UCSD-AML1 (cell line): ENCODE measurements at regions not wholly inside any gene's neighbourhood (a gene's known extent, or its start where the extent isn't known, plus 50 kb on each side); places are given as distances from the start of the nearest gene placed in this dataset.
"Not testable (repeated sequence)": the region's sequence is repeated elsewhere in the genome, so short reads cannot be mapped to it uniquely, and the experiment has no call there.

Experiments
- DNase-seq: peaks from one replicate; lab custom pipeline; 2025; ENCODE audit not compliant: unreplicated experiment; lab: John Stamatoyannopoulos, UW

DNA sequence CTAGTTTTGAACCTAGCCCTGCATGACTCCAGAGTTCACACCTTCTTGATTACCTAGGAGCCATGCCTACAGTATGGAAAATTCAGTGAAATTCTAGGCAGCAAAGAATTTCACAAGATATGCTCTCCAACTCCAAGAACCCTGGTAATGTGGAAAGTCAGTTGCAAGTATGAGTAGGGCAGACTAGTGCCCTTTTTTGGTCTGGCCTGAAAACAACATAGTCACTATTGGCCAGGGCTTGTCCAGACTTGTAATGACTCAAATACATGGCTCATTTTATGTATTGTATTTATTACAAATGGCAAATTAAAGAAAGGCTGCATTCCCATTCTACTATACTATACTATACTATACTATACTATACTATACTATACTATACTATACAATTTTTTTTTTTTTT is 160.4 kb downstream of the ESM1 start:
- DNase-seq: no peak

DNA sequence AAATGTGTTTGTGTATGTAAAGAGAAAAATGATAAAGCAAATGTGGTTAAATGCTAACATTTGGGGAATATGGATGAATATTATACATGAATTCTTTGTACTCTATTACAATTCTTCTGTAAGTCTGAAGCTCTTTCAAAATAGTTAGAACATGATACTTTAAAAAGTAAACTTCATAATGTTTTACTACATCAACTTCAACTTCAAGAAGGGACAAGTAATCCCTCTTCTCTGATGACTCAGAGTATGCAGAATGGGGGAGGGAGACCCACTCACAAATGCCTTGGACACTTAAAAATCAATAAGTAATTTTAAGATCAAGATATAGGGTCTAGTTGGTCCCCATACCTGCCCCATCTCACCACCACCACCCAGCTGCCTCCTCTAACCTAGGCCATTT is 162.4 kb downstream of the ESM1 start:
- no peak for DNase-seq

DNA sequence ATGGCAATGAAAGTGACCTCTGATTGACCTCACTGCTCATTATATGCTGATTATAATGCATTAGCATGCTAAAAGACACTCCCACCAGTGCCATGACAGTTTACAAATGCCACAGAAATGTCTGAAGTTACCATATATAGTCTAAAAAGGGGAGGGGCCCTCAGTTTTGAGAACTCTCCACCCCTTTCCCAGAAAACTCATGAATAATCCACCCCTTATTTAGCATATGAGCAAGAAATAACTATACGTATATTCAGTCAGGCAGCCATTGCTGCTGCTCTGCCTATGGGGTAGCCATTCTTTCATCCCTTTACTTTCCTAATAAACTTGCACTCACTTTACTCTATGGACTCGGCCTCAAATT is 163.1 kb downstream of the ESM1 start:
- DNase-seq: no peak

DNA sequence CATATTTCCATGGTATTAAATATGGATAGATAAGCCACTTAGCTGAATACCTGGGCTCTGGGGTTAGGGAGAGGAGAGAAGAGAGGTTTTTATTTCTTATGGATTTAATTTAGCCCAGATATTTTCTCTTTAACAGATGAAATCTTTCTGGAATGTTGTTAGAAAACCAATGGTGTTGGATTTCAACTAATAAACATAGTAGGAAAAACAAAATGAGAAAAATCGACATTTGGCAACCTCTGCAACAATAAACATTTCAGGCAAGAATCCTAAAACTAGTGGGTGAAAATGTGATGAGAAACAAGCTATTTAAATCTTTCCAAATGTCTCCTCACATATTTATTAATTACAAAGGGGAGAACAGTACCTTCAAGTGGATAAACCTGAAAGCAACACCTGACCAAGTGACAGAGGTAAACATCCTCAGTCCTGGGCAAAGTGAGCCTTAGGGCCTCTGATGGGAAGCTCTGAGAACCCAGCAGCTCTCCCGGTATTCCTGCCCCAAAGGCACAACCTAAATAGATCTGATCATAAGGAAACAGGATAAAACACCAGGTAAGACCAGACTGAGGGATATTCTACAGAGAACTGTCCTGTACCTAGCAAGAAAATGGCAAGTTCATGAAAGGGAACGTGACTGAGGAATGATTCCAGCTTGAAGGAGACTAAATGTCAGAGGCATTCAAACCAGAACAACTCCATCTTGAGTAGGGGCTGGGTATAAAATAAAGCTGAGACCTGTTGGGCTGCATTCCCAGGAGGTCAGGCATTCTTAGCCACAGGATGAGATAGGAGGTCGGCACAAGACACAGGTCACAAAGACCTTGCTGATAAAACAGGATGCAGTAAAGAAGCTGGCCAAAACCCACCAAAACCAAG is 163.7 kb downstream of the ESM1 start:
- no peak for DNase-seq

DNA sequence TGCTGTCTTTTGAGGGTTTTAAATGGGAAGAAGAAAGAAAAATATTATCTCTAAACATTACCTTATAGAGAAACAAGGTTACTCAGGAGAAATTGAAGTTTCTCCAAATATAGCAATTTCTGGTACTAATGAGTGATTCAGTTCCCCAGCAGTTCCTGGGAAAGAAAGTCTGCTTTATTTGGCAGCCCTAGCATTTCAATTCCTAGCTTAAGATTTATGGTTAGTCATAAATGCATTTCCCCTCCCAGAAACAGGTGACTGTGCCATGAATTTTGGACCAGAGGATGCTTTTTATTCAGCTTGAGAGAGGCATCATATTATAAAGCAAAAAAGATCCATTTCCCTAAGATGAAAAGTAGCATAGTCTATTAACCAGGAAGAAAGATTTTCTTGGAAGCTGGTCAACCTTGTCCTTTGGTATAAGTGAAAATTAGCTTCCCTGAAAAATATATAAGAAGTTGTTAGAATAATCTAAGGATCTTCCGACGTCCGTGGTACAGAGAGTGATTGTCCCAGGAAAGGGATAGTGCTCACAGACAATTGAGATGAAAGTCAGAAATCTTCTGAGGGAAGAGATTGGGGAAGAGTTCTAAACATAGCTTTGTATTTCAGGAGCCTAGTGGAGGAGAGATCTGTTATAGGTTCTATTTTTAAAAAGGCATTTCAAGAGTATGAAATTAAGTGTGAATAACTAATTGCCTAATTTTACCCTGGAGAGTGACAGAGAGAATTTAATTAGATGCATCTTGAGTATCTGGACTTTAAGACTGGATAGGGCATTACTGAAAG is 164.9 kb downstream of the ESM1 start:
- no peak for DNase-seq

DNA sequence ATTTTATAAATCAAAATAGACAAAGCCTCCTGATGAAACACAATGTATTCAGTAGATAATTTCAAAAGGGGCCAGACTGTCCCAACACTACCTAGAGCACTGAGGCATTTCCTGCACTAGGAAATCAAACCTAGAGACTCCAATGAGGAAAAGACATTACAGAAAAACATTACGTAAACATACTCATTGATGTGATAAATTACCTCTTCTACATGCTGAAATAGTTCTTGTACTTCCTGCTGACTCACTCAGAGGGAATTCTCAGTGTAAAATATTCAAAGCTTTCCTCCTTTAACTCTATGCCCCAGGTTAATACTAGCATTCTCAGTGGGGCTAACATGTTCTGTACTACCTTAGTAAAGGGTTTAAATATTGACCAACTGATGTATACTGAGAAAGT is 178.0 kb downstream of the ESM1 start:
- DNase-seq: no peak

DNA sequence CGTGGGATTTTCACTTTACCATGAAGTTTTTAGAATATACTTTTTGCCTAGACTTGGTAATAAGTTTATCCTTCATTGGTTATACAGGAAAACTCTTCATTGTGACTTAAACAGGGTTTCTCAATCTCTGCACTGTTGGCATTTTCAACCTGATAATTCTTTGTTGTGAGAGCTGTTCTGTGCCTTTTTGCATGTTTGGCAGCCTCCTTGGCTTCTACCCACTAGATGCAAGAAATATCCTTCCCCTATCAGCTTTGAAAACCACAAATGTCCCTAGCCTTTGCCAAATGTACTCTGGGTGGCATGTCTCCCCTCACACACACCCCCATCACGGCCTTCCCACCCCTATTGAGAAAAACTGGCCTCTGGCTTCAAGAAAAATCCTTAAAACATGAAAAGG is 180.9 kb downstream of the ESM1 start:
- no peak for DNase-seq

DNA sequence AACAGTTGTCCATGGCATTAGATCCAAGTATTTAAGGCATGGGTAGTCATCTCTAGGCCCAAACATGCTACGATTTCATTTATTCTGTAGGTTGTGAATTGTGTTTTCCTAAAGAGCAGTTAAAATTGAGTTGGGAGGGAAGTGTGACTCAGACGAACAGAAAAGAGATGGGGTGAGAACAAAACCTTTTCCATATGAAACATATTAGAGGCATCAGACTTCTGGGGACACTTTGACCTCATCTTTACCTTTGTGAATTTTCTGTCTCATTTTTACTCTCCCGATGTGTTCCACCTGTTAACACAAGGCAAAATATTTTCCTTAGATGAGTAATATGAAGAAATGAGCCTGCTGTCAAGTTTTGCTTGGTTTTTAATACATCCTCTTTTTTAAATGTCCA is 181.3 kb downstream of the ESM1 start:
- no peak for DNase-seq

DNA sequence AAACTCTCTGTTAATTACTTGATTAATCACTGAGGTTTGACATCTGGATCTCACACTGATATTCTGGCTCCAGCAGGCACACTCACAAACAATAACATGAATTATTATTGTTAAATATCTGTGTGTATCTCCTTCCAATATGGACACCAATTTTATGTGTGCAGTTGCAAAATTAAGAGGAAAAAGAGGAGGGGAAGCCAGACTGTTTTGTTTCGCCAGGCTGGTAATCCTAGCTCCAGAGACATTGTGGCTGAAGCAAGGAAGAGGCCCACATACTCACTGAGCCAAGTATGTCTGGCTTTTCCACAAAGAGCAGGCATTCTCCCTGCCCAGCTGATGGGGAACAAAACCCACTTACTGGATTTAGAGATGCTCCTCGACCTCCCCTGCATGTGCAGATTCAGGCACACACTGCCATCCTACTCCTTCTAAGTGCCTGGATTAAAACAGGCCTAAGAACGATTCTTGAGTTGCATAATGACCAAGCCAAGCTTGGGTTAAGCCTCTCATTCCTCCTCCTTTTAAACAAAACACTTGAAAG is 181.9 kb downstream of the ESM1 start:
- DNase-seq: no peak

DNA sequence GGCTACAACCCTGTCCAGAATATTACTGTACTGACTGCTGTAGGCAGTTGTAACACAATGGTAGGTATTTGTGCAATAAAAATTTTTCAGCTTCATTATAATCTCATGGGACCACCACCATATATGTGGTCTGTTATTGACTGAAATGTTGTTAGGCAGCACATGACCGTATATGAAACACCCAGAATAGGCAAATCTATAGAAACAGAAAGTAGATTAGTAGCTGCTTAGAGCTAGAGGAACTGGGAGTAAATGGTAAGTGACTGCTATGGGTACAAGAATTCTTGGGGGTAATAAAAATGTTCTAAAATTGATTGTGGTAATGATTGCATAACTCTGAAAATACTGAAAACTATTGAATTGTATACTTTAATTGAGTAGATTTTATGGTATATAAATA is 185.7 kb downstream of the ESM1 start:
- no peak for DNase-seq

DNA sequence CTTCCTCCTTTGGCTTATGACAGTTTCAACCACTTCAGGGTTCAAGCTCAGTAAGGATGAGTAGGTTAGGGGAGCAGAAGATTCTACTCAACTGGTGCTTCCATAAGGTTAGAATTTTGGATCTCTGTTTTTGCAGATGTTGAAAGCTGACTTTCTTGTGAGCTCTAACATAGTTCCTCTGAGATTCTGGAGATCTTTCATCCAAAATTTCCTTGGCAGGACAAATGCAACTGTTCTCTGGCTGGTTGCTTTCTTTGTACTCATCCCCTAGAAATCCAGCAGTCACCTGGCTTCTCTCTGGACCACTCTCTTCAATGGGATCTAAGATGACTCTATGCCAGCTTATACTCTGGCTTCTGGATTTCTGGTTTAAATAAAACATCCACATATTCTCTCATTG is 189.6 kb downstream of the ESM1 start:
- no peak for DNase-seq

DNA sequence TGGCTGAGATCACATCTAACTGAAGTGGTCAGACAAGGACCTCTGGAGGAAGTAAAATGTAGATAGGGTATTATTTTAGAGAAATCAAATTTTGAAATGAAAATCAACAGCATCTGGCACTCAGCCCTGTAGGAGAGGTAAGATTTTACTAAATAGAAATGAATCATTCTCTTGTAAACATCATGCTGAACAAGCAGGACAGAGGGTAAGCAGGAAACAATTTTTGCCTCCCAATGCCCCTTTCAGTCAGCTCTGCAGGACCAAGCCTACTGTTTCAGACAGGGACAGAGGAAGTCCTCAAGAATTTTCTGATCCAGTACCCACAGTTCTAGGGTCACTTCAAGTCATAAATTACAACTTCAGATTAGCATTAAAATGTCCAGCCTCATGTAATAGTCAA is 190.1 kb downstream of the ESM1 start:
- DNase-seq: no peak

DNA sequence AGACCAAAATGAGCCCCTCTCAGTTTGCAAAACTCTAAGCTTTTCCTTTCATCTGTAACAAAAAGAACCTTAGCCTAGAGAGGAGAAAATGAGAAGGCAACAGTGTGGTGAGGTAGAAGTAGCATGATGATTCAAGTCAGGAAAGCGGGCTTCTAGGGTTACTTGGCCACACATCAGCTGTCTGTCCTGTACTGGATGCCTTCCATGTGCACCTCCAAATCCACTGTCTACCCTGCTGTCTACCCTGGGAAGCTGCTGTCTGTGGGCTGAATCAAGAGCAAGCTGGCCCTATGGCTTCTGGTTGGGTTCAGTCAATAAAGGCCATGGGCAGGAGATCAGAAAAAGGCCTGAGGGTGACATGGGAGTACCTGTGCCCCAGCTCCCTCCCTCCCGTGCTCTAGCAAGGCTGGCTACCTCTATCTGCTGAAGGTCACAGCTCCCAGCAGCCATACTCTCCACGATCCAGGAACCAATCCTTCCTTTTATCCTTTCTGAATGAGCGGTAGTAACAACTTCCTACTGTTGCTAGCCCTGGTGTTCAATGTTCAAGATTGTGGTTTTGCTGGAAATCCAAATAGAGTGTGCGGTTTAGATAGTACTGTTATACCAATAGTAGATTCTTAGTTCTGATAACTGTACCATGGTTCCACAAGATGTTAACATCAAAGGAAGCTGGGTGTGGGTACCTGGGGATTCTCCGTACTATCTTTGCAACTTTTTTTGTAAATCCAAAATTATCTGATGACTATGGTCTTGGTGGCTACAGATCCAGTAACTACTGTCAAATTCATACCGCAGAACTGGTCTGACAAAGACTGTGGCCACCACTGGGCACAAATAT is 191.0 kb downstream of the ESM1 start:
- no peak for DNase-seq

DNA sequence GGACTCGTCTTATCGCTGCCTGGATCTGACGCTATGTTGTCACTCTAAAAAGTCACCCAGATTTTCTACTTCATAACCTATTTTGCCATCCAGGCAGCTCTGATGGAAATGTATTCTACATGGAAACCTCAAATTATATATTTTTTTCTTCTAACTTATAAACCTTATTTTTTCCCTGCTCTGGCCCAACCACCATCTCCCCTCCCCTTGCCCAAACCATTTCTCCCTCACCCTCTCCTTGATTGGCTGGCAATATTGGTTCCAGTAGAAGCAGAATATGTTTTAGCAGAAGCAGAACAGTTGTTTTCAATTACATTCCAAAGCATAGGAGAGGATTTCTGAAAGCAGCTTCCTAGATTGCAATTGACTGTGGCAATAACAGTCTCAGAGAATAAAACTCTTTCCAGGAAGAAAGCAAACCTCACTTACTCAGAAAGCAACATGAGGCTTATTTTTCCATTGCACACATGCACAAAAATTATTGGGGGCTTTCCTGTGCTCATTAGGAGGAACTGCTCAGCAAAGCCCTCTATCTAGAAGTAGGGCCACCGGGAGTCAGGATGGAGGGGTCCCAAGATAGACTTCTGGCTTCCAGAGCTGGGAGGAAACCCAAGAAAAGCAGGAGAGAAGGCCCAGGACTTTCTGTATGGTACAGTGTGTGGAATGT is 191.8 kb downstream of the ESM1 start:
- no peak for DNase-seq

DNA sequence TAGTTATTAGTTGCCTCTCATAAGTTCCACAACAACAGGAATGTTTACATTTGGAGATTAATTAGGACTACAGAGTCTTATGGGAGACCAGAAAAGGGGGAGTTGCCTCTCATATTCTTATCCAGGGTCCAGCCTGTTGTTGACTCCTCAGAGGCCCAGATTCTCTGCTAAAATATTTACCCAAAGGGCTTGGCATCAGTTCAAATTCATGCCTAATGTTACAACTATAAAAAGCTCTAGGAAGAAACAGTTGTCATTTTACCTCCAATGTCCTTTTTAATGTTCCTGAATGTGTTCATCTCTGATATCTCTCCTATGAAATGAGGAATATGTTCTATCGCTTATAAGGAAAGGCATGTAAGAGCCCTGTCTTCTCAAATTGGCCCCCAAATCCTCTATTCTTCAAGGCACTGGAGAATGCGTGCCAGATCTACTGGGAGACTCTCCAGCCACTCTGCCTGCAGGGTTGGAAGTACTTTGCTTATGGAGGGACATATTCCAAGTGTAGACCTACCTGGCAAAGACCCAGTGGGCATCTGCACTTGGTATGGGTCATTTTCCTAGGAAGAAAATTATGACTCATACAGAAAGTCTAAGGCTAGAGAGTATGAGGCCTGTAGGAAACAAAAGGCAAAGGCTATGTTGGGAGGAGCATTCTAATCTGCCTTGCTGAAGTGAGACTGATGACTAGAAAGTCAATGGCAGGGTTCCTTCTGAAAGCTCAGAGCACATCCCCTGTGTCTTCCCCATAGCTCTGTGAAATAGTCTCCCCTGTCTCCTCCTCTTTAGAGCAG is 192.6 kb downstream of the ESM1 start:
- DNase-seq: no peak

DNA sequence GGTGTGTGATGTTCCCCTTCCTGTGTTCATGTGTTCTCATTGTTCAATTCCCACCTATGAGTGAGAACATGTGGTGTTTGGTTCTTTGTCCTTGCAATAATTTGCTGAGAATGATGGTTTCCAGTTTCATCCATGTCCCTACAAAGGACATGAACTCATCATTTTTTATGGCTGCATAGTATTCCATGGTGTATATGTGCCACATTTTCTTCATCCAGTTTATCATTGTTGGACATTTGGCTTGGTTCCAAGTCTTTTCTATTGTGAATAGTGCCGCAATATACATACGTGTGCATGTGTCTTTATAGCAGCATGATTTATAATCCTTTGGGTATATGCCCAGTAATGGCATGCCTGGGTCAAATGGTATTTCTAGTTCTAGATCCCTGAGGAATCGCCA is 197.5 kb downstream of the ESM1 start:
- DNase-seq: not testable (repeated sequence)

DNA sequence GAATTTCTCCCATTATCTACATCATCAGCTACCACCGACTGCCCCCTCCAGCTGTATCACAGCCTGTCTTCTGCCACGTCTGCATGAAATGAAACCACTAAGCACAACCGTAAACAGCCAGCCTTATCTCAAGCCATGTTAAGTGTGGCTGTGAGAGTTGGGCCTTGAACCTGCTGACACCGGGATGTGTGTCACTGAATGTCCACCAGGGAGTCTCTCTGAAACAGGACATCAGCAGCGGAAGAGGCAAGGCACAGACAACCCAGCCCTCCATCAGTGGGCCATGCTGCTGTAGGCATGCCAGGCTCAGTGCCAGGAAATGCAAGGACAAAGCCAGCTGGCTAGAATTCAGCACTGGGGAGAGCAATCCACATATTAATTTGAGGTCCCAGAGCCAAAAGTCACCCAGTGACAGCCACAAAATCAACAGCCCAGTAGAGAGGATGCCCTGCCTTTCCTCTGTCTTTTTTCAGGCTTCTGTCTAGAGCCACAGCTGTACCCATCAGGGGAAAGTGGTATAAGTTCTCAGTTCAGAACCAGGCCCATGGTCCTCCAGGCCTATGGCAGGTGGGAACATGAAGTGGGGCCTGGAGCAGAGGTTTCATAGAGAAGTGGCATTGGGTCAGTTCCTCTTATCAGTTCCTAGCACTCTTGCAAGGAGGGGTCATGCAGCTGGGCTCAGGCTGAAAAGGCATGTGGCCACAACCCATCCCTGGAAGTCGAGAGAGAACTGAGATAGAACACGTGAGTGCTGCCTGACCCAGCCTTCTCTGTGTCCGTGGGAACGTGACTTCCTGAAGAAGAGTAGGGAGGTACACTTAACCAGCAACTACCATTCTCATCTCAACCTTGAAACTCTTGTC is 199.4 kb downstream of the ESM1 start:
- no peak for DNase-seq

DNA sequence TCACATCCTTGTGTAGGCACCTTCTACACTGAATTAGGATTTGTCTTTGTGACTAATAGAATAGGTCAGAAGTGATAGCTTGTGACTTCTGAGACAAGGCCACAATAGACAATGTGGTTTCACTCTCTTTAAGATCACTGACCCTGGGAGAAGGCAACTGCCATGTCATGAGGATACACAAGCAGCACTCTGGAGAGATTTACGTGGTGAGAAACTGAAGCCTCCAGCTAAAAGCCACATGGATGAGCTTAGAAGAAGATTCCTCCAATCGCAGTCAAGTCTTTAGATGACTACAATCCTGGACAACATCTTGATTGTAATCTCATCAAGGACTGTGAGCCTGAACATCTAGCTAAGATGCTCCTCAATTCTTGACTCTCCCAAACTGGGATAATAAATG is 206.6 kb downstream of the ESM1 start:
- no peak for DNase-seq

DNA sequence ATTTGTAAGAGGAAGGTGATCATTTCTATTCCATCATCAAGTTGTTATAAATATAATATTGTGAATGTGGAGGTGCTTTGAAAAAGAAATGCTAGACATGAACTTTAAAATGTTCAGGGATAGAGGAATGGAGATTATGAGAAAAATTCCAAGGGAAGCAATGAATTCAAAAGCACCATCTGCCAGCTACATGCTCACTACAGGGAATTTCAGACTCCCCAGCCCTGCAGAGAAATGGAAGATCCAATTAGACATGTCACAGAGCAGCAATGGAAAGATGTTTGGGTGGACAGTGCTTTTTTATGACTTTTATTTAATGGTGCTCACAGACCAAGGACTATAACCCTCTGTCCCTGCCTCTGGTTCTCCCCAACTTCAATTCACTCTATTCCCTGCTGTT is 209.7 kb downstream of the ESM1 start:
- DNase-seq: no peak
